OCI-LY7 (cell line): ENCODE measurements at regions not wholly inside any gene's neighbourhood (a gene's known extent, or its start where the extent isn't known, plus 50 kb on each side); places are given as distances from the start of the nearest gene placed in this dataset.

Experiments
- BruUV-seq: library from RNA; stranded (reverse); fragments of 400-500 nt; replicated peaks from 2 replicates; lab custom pipeline; 2021; lab: Mats Ljungman, UMichigan
- CTCF ChIA-PET: fragments of 300-600 bp; sonication (Branson Sonifier 250); formaldehyde crosslinking; loops from one replicate; lab custom pipeline; 2022; ENCODE audit warnings: antibody characterized with exemption; ENCODE audit not compliant: unreplicated experiment; lab: Charles Lee
- POLR2A ChIA-PET: fragments of 300-600 bp; sonication (Branson Sonifier 250); formaldehyde crosslinking; loops from one replicate; lab custom pipeline; 2022; ENCODE audit warnings: antibody characterized with exemption; lab: Charles Lee
- DNase-seq: peaks from one replicate; pipeline ENCODE4 v3.0.0-alpha.2; 2015; ENCODE audit warnings: low spot score
- H2AFZ ChIP-seq: fragments of 200-600 bp; sonication (generic), shearing (Covaris generic); 2 replicates; pipeline ENCODE4 v1.6.1; 2014; ENCODE audit warnings: mild to moderate bottlenecking, antibody characterized with exemption, low read length, moderate library complexity
- H3K27ac ChIP-seq: fragments of 200-600 bp; sonication (generic); 2 replicates; pipeline ENCODE4 v1.5.1; 2014; ENCODE audit warnings: mixed run types, low read depth, mild to moderate bottlenecking, moderate library complexity, low read length, inconsistent platforms; ENCODE audit not compliant: poor library complexity, severe bottlenecking
- H3K36me3 ChIP-seq: fragments of 200-600 bp; sonication (generic); 2 replicates; pipeline ENCODE4 v1.6.1; 2014; ENCODE audit warnings: mild to moderate bottlenecking, antibody characterized with exemption, low read length, moderate library complexity, mixed read lengths; ENCODE audit not compliant: insufficient read depth
- H3K4me1 ChIP-seq: fragments of 200-600 bp; sonication (generic); 2 replicates; pipeline ENCODE4 v1.5.1; 2014; ENCODE audit warnings: mild to moderate bottlenecking, low read length; ENCODE audit not compliant: insufficient read depth, poor library complexity, severe bottlenecking
- H3K4me2 ChIP-seq: fragments of 200-600 bp; sonication (generic); 2 replicates; pipeline ENCODE4 v1.6.1; 2014; ENCODE audit warnings: mild to moderate bottlenecking, low read length
- H3K4me3 ChIP-seq: fragments of 200-600 bp; sonication (generic); 2 replicates; pipeline ENCODE4 v1.5.1; 2014; ENCODE audit warnings: mild to moderate bottlenecking, low read depth, low read length; ENCODE audit not compliant: poor library complexity, severe bottlenecking
- H3K79me2 ChIP-seq: fragments of 200-600 bp; sonication (generic); 2 replicates; pipeline ENCODE4 v1.6.1; 2016; ENCODE audit warnings: low read depth, mild to moderate bottlenecking, low read length, moderate library complexity, mixed read lengths; ENCODE audit not compliant: insufficient read depth
- H3K9me2 ChIP-seq: fragments of 200-600 bp; sonication (generic); 2 replicates; pipeline ENCODE4 v1.6.1; 2016; ENCODE audit warnings: mild to moderate bottlenecking, low read length, mixed read lengths; ENCODE audit not compliant: insufficient read depth
- H3K9me3 ChIP-seq: fragments of 200-600 bp; sonication (generic); 2 replicates; pipeline ENCODE4 v1.6.1; 2014; ENCODE audit warnings: mild to moderate bottlenecking, mixed run types, low read length, mixed read lengths
- H4K20me1 ChIP-seq: fragments of 200-600 bp; sonication (generic); 2 replicates; pipeline ENCODE4 v1.6.1; 2014; ENCODE audit warnings: mild to moderate bottlenecking, antibody characterized with exemption, low read length, moderate library complexity, mixed read lengths; ENCODE audit not compliant: insufficient read depth
- CTCF ChIP-seq: fragments of 200-600 bp; sonication (generic); conservative IDR thresholded peaks from 2 replicates; pipeline ENCODE4 v1.5.1; 2014; ENCODE audit warnings: mild to moderate bottlenecking, antibody characterized with exemption, low read length, moderate library complexity, mixed read lengths
- EZH2phosphoT487 ChIP-seq: fragments of 200-600 bp; sonication (generic); IDR thresholded peaks from 2 replicates; pipeline ENCODE4 v1.6.1; 2018; ENCODE audit warnings: low read depth, borderline replicate concordance, mild to moderate bottlenecking, mixed run types, antibody characterized with exemption, low read length, moderate library complexity, mixed read lengths
- intact Hi-C: fragments of 100-400 bp; cut with micrococcal nuclease; formaldehyde crosslinking; loops from one replicate; pipeline ENCODE4 v1.10.0; 2022; ENCODE audit not compliant: unreplicated experiment

DNA sequence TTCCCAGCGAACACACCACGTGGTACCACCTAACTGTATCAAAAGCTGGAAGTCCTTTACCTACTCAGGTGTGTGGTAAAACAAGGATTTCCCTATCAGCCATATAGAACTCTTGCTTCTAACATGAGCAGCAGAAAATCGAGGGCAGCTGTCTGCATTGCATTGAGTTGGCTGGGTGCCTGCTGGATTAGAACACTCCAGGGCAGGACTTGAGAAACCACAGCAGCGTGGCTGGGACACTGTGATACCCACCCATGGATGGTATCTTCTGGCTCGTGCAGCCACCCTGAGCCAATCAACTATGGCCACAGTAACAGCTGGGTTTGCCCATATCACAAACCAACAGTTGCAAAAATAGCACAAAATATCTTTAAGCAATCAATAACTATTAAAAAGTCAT lies 188.3 kb downstream of the FBXO15 start:
- POLR2A ChIA-PET = no interaction called here
- CTCF ChIA-PET = no interaction called here
- Histone ChIP-seq H3K27ac (no peak overlapping the region), H3K79me2 (no peaks in the 10 kb centered on the region), H3K9me3 (no peaks in the 10 kb centered on the region), H2AFZ (no peak overlapping the region), H3K4me3 (no peak overlapping the region), H3K36me3 (no peaks in the 10 kb centered on the region), H3K9me2 (no peaks in the 10 kb centered on the region), H4K20me1 (no peaks in the 10 kb centered on the region), H3K4me1 (no peaks in the 10 kb centered on the region), H3K4me2 (no peak overlapping the region)
- intact Hi-C loops = no loop called here
- no TSS peak for BruUV-seq
- TF ChIP-seq CTCF (no peak), EZH2phosphoT487 (no peak)
- DNase-seq = no peak

- Histone ChIP-seq H3K79me2 (no peaks in the 10 kb centered on the region), H3K9me2 (no peaks in the 10 kb centered on the region), H2AFZ (no peak overlapping the region), H3K36me3 (no peaks in the 10 kb centered on the region), H3K9me3 (no peaks in the 10 kb centered on the region), H3K4me2 (no peak overlapping the region), H3K4me1 (no peaks in the 10 kb centered on the region), H3K27ac (no peak overlapping the region), H4K20me1 (no peaks in the 10 kb centered on the region), H3K4me3 (no peak overlapping the region)
- POLR2A ChIA-PET = no interaction called here
- intact Hi-C loops = no loop called here
- CTCF ChIA-PET = no interaction called here
- BruUV-seq = no TSS peak
- no peak for DNase-seq
- no peak for TF ChIP-seq EZH2phosphoT487
- no peak for TF ChIP-seq CTCF
These were observed 193.4 kb downstream of the FBXO15 start for GRCh38 chr18:73954268-73954667.

- CTCF ChIA-PET = no interaction called here
- H3K4me2 ChIP-seq = no peak overlapping the region
- H3K27ac ChIP-seq = no peak overlapping the region
- H4K20me1 ChIP-seq = no peaks in the 10 kb centered on the region
- DNase-seq = no peak
- no peaks in the 10 kb centered on the region for H3K9me3 ChIP-seq
- no peak overlapping the region for H3K4me3 ChIP-seq
- H3K4me1 ChIP-seq = no peaks in the 10 kb centered on the region
- no peak for TF ChIP-seq EZH2phosphoT487
- H3K36me3 ChIP-seq = no peaks in the 10 kb centered on the region
- H3K79me2 ChIP-seq = no peaks in the 10 kb centered on the region
- intact Hi-C loops = no loop called here
- POLR2A ChIA-PET = no interaction called here
- no peak overlapping the region for H2AFZ ChIP-seq
- no peaks in the 10 kb centered on the region for H3K9me2 ChIP-seq
- BruUV-seq = no TSS peak
These were observed 195.2 kb downstream of the FBXO15 start for GRCh38 chr18:73952296-73952946.
